Stimulated activated CD8-positive, alpha-beta memory T cell treated with anti-CD3 and anti-CD28 coated beads, Interleukin-7, amount 100 ng/mL, for 48 hours (primary cell): ENCODE measurements at regions not wholly inside any gene's neighbourhood (a gene's known extent, or its start where the extent isn't known, plus 50 kb on each side); places are given as distances from the start of the nearest gene placed in this dataset.
"Not testable (repeated sequence)": the region's sequence is repeated elsewhere in the genome, so short reads cannot be mapped to it uniquely, and the experiment has no call there.

Experiments
- DNase-seq, 2 donors: peaks; one replicate each; pipeline ENCODE4 v3.0.0-alpha.2; 2020; ENCODE audit warnings: low read depth in 1 of 2; ENCODE audit errors: extremely low read depth in 1 of 2

DNA sequence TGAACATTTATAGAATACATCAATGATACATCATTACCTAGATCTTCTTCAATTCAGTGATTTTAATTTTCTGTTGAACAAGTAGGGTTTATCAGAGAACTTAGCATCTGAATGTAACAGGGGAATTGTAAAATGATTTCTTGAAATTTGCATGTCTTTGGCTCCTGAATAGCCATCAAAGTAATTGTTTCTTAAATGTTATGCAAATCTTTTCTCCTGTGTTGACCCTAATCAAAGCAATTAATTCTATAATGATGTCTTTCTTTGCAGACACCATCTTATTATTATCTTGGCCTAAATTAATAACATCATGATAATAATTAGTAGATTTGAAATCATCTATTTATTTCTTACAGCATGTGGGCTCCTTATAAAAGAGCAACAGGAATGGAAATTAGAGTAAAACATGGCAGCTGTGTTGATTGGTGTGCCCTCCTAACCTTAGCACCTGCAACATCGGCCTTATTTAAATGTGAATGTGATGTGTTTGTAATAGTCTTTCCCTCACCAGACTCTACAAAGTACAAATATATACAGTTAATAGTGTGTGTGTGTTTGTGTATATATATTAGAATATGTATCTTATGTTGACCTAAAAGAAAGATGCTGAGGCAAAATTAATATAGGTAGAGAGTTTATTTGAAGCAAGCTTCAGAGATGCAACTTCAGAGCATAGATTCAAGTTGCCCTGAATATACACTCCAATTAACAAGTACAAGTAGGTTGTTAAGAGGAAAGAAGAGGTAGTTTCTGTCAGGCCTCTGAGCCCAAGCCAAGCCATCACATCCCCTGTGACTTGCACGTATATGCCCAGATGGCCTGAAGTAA lies 328.0 kb upstream of the TECRL start:
- DNase-seq: no peak

GRCh38 chr4:64729561-64729960 lies 320.3 kb upstream of the TECRL start:
- DNase-seq: no peak

DNA sequence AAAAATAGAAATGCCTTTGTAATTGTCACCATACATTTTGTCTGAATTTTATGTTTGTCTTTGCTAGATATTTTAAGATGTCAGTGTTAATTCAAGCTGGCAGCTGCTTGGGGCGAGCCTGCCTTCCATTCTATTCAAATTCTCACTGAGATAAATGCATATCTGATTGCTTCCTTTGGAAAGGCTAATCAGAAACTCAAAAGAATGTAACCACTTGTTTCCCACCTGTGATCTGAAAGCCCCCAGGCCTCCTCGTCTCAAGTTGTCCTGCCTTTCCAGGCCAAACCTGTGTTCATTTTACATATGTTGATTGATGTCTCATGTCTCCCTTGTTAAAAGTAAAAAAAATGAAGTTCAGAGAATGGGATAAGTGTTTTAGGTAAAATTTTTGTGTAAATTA lies 318.7 kb upstream of the TECRL start:
- no peak for DNase-seq

DNA sequence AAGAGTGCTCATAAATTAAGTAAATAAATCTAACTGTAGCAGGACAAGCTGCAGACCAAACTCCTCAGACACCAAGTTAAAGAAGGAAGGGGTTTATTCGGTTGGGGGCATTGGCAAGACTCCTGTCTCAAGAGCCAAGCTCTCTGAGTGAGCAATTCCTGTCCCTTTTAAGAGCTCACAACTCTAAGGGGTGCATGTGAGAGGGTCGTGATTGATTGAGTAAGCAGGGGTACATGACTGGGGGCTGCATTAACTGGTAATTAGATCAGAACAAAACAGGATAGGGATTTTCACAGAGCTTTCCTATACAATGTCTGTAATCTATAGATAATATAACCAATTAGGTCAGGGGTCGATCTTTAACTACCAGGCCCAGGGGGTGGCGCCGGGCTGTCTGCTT lies 318.1 kb upstream of the TECRL start:
- not testable (repeated sequence) for DNase-seq

- DNase-seq: no peak
Observed at GRCh38 chr4:64724689-64725088, 315.4 kb upstream of the TECRL start.

- no peak for DNase-seq
Observed at GRCh38 chr4:64721106-64721505, 311.9 kb upstream of the TECRL start.

GRCh38 chr4:64718091-64718490 lies 308.8 kb upstream of the TECRL start:
- DNase-seq: no peak

GRCh38 chr4:64715741-64716140 lies 306.5 kb upstream of the TECRL start:
- DNase-seq: no peak

DNA sequence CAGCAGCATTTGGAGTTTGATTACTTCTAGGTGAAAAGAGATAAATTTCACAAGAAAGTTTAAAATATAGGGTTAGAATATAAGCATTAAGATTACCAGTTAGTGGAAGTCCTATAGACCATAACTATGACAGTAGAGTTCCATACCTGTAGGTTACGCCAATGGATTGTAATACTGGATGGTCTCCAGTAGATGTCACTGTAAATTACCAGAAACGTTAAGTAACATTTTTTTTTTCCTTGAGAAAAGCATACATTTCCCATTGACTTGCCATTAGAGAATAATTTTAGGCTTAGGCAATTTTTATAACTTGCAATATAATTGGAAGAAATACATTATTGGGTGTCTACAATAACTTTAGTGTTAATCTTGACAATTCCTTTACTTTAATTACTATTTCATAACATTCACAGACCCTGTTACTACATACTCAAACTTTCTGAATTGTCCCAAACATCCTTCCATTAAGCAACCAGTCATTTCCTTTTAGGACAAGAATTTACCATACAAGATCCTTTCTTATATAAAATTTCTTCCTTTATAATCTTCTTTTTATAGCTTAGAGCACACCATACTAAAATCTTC lies 304.1 kb upstream of the TECRL start:
- DNase-seq: no peak

GRCh38 chr4:64712590-64712989 lies 303.3 kb upstream of the TECRL start:
- no peak for DNase-seq

- no peak for DNase-seq
Observed at GRCh38 chr4:64705989-64706388, 296.7 kb upstream of the TECRL start.

DNA sequence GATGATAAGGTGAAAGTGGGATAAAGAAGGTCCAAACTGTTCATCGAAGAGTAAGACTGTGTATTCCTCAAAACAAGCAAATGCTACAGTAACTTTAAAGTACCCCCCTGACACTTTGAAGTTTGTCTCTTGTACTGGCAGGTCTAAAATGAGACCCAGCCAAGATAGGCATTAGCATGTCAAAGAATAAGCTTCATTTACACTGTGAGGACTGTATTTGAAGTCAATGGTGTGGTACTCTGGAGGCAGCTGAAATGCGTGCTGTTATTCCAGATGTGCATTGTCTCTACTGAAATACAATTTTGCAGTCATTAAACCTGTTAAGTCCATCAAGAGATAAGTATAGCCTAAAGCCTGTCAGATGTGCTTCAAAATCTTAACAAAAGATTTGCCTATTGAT lies 288.9 kb upstream of the TECRL start:
- no peak for DNase-seq

DNA sequence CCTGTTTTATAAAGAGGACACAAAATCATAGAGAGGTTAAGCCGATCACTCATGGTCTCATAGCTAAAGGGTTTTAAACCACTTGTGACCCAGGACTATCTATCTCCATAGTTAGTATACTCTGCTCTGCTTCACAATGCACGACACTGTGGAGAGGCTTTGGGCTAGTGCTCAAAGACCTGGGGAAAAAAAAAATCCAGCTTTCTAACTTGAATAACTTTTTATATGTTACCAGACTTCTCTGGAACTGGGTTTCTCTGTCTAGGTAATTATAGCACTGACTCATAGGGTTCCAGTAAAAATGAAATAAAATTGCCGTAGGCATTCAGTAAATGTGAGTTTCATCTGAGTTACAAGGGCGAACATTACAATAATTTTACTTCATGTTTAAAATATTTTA lies 273.7 kb upstream of the TECRL start:
- DNase-seq: no peak

DNA sequence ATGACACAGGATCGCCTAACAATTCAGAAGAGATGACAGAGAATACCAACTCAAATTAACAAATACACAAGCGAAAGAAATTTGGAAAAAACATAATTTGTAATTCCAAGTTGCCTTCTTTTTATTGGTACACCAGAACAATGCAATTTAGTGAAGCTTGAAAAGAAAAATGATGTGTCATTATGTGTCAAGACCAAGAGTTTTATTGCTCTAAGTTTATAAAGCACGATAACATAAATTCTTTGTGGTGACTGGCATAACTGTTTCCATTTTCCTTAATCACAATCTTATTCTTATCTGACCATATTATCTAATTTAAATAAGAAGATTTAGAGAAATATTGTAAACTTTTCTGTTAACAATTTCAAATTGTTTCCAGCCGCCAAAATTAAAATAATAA lies 273.2 kb upstream of the TECRL start:
- no peak for DNase-seq

DNA sequence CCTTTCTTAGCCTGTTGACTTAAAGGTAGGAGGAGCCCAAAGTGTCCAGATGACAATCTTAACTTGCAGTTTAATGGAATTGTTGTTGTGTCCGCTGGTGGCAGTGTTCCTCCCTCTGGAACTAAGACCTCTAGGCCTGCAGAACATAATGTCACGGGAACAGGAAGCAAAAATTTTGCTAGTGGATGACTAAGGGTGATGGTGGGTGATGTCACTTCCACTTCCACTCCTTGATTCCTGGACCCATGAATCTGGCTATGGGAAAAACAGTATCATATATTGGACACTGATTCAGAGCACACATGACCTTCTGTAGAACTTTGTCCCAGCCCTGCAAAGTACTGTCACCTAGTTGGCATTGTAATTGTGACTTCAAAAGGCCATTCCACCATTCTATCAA lies 263.9 kb upstream of the TECRL start:
- not testable (repeated sequence) for DNase-seq

- DNase-seq: no peak
Observed at GRCh38 chr4:64670647-64671046, 261.4 kb upstream of the TECRL start.

DNA sequence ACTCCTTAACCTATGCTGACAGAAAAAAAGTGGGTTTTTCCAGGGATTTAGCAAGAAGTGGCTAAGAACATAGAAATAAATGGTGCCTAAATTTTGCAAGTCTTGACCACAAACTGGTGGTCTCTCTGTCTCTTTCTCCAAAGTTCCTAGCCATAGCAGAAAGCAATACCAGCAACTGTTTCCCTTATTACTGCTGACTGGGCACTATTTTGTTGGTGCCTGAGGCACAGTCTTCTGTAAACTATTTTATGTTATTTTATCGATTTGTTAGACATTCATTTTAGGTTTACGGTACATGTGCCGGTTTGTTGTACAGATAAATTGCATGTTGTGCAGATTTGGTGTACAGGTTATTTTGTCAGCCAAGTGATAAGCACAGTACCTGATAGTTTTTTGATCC lies 234.6 kb upstream of the TECRL start:
- no peak for DNase-seq

GRCh38 chr4:64642936-64643335 lies 233.7 kb upstream of the TECRL start:
- no peak for DNase-seq

DNA sequence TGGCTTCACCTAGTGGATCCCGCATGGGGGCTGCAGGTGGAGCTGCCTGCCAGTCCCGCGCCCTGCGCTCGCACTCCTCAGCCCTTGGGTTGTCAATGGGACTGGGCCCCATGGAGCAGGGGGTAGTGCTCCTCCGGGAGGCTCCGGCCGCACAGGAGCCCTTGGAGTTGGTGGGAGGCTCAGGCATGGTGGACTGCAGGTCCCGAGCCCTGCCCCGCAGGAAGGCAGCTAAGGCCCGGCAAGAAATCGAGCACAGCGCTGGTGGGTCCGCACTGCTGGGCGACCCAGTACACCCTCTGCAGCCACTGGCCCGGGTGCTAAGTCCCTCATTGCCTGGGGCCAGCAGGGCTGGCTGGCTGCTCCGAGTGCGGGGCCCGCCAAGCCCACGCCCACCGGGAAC lies 231.2 kb upstream of the TECRL start:
- not testable (repeated sequence) for DNase-seq

DNA sequence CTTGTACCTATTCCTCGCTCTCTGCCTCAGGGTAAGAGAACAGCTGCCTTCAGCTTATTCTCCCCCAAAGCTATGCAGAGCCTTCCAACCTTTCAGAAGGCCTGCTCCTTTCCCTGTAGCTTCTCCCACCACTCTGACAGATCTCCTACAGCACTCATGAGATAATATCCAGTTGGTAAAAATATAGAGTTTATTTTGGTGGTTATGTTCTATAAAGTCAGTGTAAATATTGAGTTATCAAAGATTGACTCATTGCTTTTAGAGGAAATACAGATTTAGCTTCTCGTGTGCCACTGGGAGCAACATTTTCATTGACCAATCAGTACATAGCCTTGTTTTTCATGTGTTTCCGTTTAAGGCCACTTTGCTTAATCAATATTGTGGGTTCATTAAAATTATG lies 216.2 kb upstream of the TECRL start:
- DNase-seq: no peak

DNA sequence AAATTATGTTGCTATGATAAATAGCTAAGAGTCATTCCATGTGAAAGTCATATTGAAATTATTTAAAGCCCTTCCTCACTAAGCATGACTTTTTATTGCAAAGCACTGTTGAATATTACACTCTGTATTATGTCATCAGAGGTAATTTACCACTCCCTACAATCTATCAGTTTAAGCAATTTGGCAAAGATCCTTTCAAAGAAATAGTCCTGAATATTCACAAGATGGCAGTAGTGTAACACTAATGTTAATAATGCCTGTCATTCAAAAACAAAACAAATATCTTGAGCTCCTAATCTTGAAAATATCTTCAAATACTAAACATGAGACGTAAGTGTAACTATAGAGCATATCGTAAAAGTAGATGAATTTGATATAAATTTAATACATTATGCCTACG lies 208.6 kb upstream of the TECRL start:
- DNase-seq: no peak

GRCh38 chr4:64614276-64614675 lies 205.0 kb upstream of the TECRL start:
- no peak for DNase-seq

DNA sequence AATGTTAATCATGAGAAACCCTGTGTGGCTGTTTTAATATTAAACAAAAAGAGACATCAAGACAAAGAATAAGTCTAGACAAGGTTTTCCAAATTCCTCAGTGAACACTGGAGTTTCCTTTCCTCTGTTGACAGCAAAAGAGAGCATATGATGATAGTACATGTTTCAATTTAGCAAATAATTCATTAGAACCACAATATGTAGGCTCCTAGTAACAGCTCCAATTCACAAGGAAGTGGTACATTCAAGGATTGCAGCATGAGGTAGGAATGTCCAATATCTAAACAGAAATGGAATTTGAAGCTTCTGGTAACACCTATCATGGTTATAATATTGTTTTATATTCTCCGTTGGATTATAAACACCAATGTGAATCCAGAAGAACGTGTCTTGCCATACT lies 203.8 kb upstream of the TECRL start:
- DNase-seq: no peak
